NCI-H1092 (cell line): ENCODE measurements at regions not wholly inside any gene's neighbourhood (a gene's known extent, or its start where the extent isn't known, plus 50 kb on each side); places are given as distances from the start of the nearest gene placed in this dataset.
"Not testable (repeated sequence)": the region's sequence is repeated elsewhere in the genome, so short reads cannot be mapped to it uniquely, and the experiment has no call there.

Source experiments
- DNase-seq: peaks from one replicate; lab custom pipeline; 2025; lab: John Stamatoyannopoulos, UW

DNA sequence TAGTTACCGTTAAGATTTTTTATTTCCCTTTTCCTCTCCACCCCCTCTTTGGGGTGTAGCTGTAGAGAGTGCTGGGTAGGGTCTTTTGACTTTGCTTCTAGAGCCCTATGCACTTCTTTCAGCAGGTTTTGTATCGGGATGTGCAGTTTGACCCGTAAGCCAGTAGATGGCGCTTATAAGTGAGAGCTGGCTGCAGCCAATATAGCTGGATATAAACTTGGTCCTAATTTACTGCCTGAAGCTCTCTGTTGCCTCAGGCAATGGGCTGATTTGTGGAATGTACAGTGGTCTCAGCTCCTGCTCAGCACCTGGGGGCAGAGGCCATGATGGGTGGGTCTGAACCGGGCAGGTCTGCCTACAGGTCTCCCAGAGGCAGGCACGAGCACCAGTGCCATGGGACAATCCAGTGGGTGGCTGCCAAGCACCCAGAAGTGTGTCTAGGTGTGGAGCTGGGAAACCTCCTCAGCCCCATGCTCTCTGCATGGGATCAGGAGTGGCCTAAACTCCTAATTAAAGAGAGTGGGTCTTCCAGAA, 146.5 kb downstream of the SPANXN1 start:
- no peak for DNase-seq

DNA sequence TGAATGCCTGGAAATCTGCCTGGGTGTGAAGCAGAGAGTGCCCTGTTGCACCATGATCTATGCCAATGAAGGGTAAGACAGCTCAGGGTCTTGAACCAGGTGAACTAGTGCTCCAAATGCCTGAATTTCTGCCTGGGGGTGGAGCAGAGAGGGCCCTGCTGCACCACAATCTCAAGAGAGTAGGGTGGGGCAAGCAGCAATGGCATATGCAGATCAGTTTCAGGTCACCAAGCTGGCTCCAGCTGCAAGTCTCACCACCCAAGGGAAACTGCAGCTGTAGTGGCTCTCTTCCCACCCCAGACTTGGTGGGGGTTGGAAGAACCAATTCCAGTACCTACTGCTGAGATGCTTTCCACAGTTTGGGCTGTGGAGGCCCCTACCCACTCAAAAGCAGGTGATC, 147.0 kb downstream of the SPANXN1 start:
- no peak for DNase-seq

DNA sequence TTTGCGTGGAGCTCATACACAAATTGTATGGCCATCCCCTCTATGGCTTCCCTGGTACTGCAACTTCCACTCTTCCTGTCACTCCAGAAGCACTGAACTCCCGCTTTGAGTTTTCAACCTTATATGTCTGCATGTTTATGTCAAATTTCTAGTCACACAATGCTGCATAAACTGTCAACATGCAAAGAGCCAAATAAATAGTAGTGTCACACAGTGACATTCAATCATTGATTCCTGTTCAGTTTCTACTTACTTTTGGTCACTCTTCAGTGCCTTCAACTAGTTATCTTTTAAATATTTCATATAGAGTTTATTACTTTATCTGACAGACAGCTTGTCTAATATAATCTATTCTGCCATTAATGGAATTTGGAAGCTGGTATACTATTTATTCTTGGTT, 149.3 kb downstream of the SPANXN1 start:
- DNase-seq: no peak

DNA sequence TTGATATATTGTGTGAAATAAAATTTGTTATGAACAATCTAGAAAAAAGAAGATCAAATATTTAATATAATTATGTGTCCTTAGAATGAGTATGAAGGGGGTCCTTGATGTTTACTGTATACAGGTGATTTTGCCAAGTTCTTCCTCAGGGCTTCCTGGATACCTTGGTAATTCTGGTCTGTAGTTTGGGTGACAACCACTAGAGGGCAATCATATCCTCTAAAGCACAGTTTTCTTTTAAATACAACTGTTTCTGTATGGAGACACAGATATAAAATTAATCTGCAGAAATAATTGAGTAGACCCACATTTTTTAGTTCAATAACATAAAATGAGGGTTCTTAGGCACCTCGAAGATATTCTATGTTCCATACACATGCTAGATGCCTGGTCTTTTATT, 157.7 kb downstream of the SPANXN1 start:
- peak; percentile 23 for DNase-seq

DNA sequence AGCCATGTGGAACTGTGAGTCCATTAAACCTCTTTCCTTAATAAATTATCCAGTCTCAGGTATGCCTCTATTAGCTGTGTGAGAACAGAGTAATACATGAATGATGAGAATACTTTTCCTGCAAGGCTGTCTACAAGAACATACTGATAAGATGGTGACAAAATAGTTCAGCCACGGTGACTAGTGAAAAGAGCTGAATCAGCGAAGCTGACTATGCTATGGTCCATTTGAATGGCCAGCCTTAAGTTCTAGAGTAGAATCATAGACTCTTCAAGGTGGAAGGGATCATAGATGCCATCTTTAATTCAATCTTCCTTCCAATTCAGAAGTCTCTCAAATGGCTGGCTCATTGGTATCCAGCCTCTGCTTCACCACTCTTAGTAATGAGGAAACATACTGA, 163.3 kb downstream of the SPANXN1 start:
- DNase-seq: no peak

DNA sequence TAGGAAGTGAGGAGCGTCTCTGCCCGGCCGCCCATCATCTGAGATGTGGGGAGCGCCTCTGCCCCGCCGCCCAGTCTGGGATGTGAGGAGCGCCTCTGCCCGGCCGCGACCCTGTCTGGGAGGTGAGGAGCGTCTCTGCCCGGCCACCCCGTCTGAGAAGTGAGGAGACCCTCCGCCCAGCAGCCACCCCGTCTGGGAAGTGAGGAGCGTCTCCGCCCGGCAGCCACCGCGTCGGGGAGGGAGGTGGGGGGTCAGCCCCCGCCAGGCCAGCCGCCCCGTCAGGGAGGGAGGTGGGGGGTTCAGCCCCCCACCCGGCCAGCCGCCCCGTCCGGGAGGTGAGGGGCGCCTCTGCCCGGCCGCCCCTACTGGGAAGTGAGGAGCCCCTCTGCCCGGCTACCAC, 188.9 kb downstream of the SPANXN1 start:
- DNase-seq: not testable (repeated sequence)

DNA sequence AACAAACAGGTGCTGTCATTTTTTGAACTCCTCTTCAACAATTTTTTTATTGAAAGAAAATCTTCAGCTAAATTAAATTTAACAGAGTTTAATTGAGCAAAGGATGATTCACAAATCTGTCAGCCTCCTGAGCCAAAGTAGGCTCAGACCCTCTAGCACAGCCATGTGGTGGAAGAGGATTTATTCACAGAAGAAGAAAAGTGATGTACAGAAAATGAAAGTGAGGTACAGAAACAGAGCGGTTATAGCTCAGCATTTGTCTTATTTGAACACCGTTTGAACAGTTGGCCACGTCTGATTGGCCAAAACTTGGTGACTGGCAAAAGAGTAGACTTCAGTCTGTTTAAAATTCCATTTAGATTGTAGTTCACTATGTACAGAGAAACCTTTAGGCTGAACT, 217.3 kb downstream of the SPANXN1 start:
- DNase-seq: no peak

DNA sequence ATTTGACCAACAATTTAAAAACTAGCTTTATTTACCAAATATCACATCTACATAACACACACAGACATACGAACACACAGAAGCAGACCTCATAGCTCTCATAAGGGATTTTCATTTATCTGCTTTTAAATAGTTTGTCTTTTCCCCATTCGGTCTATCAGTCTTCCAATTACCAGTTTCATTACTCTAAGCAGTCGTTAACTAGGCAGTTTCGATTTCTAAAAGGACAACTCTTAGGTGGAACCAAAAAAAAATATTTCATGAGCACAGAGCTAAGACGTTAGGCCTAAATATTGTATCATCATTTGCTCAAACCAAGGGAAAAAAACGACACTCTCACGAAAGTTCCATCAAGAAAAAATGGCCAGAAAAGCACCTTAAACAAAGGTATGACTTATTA, 228.4 kb downstream of the SPANXN1 start:
- no peak for DNase-seq

DNA sequence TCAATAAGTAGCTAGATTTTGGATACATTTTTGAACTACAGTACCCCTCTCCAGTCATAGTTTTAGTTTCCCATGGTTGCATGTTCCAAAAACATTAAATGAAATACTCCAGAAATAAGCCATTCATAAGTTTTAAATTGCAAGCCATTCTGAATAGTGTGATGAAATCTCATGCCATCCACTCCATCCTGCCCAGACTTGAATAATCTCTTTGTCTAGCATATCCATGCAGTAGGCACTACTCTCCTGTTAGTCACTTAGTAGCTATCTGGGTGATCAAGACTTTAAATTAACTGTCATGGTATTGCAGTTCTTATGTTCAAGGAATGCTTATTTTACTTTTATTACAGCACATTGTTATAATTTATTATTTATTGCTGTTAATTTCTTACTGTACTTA, 237.4 kb downstream of the SPANXN1 start:
- no peak for DNase-seq

DNA sequence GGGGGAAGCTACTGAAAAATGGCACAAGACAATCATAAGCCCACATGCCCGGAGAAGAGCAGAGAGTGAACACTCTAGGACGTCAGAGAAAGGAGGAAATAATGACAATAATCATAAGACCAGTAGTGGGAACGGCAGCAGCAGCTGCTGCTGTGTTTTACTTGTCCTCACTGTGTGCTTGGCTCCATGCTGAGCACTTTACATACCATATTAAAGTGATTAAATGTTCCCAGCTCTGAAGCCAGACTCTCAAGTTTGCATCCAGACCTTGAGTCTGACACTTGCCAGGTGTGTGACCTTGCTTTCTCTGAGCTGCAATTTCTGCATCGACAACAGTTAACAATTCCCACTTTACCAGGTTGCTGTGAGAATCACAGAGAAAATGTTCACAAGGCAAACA, 255.4 kb downstream of the SPANXN1 start:
- DNase-seq: no peak

DNA sequence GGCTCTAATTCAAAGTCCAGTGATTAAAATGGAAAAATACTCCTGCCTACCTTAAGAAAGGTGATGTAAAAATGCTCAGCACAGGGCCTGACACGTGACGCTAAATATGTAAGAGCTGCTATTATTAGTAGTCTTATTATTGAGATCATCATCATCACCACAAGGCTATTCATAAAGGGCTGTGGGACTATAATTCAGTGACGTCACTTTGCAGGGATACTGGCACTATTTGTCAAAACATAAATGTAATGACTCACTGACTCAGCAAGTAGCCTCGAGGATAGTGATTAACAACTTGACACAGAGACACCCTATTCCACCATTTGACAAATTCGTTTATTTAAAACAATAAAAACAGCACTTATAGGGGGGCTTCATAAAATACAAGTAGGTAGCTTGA, 258.9 kb downstream of the SPANXN1 start:
- no peak for DNase-seq

DNA sequence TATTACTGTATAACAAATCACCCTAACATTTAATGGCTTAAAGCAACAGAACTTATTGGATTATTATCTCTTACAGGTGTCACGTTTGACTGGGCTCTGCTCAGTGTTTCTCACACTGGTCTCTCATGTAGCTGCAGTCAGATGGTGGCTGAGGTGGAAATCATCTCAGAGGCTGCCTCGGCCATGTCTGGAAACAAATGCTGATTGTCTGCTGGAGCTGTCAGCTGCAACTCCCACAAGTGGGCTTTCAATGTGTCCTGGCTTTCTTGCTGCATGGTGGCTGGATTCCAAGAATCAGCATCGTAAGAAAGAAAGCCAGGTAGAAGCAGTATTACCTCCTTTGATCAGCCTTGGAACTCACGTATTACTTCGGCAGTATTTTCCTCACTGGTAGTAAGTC, 277.6 kb downstream of the SPANXN1 start:
- no peak for DNase-seq

DNA sequence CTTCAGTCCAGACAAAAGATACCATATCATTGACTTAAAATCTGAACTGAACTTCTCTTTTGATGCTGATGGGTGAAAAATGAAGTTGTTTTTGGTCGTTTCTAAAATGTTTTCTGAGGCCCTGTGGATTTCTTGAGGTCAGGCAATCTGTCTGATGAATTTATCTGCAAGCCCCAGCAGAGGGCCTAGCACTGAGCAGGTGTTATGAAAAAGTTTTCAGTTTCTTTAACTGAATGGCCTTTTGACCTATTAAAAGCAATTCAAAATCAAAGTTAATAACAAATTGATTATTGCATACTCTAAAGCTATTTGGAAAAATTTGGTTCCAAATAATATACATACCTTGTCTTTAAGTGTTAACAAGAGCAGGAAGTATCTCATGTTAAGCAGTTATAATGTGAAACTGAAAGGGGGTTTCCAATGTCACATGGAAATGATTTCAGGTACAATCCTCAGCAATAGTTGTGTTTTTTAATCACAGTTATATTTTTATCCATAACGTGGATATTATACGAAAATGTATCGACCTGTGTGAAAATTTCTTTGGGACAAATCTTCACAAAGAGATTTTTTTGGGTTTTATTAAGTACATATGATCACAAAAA, 285.0 kb downstream of the SPANXN1 start:
- DNase-seq: no peak

DNA sequence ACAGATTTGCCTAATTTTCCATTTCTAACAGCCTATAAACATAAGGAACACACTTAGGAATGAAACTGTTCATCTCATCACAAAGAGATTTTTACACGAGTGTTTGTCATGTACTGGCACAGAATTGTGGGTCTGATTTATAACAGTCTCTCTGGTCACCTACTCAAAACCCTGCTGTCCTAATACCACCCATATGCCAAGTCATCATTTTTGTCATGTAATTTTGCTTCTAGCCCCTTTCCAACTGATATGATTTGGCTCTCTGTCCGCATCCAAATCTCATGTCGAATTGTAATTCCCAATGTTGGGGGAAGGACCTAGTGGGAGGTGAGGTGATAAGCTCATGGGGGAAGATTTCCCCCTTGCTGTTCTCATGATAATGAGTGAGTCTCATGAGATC, 284.1 kb upstream of the SLITRK2 start:
- DNase-seq: no peak

DNA sequence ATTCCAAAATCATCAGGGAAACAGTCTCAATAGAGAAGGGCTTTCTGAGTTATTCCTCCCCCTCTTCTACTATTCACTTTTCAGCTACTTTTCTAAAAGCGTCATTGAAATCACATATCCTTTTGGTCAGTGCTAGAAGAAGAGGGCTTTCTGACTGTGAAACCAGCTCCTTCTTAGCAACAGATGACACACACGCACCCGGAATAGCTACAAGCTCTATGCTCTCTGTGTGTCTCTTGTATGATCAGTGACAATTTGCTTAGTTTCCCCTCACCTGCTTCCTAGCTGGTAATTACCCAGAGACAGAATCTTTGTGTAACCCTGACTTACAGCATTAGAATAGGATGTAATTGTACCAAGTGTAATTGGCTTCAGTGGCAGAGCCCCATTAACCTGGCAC, 268.1 kb upstream of the SLITRK2 start:
- no peak for DNase-seq

DNA sequence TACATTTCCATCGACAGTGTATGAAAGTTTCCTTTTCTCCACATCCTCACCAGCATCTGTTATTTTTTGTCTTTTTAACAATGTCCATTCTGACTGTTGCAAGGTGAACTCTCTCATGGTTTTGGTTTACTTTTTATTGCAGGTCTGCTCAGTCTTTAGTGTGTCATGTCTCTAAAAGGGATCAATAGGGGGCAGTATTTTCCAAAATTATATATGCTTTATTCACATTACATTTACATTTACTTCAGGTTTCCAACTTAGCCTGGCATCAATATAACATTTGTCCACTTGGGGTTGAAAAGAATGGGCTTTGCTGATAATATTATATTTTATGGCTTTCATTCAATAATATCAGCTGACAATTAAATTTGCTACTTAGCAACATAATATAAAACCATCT, 265.0 kb upstream of the SLITRK2 start:
- DNase-seq: no peak

DNA sequence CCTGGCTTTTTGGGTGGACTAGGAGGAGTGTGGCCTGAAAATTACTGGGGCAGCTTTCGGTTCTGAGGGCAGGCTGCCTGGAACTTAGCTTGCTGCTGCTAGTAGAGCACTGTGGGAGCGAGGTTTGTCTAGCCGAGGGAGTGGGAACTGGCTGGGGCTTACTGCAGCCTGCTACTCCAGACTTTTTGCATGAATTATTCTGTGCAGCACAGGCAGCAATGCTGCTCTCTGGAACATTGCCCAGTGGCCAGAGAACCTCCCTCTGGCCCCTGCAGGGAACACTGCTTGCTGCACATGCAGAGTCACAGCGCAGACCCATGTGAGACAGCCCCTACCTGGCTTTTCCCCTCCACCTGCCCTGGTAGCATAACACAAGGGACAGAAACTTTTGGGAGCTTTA, 263.9 kb upstream of the SLITRK2 start:
- no peak for DNase-seq

DNA sequence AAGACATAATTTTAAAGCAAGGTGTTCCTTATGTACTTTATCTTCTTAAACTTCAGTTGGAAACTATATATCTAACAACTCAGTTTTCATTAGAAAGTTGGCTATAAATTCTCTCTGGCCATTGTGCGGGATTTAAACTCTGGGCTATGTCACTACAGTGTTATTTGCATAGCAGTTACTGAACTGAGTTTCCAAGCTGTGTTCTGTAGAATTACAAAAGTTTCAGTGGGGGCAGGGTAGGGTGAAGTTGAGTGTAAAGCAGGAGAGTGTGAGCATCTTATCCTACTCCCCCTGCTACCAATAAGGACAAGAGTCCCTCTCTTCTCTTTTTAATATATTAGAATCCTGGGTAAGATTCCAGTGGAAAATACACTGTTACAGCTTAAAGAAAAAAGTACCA, 254.5 kb upstream of the SLITRK2 start:
- no peak for DNase-seq

DNA sequence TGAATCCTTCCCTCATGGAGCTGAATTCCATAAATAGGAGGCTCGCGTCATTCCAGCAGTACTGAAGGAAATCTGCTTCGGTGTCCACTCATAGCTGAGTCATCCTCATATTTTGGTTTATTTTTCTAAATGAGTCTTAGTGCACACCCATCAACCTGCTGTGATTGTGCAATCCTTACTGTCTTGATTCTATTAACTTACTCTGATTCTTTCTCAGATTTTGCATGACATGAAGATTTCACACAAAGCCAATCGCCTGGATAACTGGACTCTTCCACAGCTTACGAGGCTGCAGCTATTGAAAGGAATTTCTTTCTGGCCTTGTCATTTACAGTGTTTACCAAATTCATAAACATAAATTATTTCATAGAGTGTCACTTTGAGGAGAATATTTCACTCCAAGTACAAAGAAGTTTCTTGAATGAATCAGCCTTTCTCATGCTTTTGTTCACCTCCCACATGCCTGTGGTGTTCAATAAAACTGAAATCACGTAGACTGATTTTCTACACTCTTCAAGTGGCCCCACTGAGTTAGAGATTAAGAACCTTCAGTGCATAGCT, 207.6 kb upstream of the SLITRK2 start:
- no peak for DNase-seq

DNA sequence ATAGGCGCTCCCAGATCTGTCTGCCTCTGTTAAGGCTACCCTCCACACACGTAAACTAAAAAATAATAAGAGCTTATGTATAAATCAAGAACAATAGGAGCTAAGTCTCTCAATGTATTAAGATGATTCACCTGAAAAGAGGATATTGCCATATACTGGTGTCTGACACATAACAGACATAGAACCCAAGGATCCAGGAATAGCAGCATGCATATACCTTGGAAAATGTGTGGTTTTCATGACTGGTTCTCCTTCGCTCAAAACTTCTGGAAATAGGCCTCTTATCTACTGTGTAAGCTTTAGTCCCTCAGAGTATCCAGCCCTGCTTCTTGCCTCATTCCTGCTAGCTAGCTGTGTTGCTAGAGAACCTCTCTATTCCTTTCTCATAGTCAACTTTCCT, 203.7 kb upstream of the SLITRK2 start:
- DNase-seq: no peak

DNA sequence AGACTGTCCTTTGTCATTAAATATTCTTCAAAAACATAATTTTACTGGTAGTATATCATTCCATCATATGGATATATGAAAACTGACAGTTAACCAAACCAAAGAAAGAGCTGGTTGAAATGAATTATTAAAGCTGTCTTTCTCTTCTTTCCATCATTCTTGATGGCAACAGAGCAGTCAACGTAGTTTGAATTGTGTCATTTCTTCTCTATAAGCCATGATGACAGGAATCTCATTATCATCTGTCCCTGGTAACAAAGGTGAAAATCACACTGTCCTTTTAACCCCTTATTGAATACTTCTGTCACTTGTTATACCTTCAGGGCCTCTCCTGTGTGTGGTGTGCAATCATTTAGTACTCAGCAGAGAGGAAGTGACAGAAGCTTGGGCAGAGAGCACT, 197.0 kb upstream of the SLITRK2 start:
- DNase-seq: no peak

DNA sequence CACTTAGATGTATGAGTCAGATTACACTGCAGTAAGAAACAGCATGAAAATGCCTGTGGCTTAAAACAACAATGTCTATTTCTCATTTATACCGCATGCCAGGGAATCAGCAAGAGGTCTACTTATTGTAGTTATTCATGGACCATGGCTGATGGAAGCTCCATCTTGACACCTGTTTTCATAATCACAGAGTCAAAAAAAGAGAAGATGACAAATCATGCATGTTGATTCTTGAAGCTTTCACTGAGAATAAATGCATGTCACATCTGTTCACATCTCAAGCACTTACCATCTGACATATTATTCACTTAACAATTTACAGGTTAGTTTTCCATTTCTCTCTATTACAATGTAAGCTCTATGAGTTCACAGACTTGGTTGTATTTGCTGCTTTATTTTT, 194.2 kb upstream of the SLITRK2 start:
- DNase-seq: no peak

DNA sequence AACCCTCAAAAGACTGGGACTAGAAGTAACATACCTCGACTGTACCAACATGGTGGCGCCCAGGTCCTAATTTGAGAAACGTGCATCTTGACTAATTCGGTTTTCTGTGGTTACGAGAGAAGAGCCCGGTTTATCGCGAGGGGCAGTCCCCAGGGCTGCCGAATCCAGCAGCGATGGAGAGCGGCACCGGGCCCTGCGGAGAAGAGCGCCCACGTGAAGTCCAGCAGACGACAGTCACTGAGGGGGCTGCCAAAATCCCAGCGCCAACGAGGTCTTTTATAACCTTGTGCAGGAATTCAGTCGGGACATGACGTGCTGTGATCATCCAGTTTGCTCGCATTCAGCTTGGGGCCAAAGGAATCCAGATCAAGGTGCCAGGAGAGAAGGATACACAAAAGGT, 187.5 kb upstream of the SLITRK2 start:
- no peak for DNase-seq

DNA sequence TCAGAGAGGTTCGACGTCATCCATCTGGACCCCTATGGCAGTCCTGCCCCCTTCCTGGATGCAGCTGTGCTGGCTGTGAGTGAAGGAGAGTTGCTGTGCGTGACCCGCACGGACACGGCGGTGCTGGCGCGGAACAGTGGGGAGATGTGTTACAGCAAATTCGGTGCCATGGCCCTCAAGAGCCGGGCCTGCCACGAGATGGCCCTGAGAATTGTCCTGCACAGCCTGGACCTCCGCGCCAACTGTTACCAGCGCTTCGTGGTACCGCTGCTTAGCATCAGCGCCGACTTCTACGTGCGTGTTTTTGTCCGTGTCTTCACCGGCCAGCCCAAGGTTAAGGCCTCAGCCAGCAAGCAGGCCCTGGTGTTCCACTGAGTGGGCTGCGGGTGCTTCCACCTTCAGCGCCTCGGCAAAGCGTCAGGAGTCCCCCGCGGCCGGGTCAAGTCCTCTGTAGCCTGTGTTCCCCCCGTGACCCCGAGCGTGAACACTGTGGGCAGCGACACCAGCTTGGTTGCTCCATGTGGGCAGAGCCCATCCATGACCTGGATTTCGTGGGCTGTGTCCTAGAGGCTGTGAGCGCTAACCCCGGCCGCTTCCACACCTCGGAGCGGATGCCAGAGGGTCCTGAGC, 186.7 kb upstream of the SLITRK2 start:
- DNase-seq: no peak
